ENCODE measurements at regions not wholly inside any gene's neighbourhood (a gene's known extent, or its start where the extent isn't known, plus 50 kb on each side); places are given as distances from the start of the nearest gene placed in this dataset.
"Not testable (repeated sequence)": the region's sequence is repeated elsewhere in the genome, so short reads cannot be mapped to it uniquely, and the experiment has no call there.

DNA sequence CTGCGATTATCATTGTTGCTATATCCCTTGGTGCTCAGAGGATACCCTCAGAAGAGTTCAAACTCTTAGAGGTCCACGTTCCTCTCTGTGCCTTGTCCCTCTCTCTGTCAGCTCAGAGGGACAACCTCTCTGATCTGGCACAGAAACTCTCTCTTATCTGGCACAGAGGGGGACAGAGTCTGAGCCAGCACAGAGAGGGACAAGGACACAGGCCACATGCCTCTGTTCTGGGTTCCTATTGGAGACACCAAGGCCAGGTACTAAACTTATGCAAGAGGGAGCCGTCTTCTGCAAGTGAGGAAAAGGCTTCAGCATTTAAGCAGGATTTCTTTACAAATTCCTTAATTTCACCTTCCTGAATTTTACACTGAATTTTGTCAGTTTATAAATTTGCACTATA, 565.2 kb downstream of the TOX3 start:
- ChIA-PET POLR2A (ENCODE audit: unreplicated experiment) (no interaction called here), CTCF (no interaction called here)
- Histone ChIP-seq H4K20me1 (ENCODE audit: insufficient read depth) (no peaks in the 10 kb centered on the region), H3K36me3 (ENCODE audit: low read depth) (no peaks in the 10 kb centered on the region), H3K9me3 (ENCODE audit: insufficient read depth, low read depth) (no peaks in the 10 kb centered on the region), H3K79me2 (ENCODE audit: low read depth) (no peaks in the 10 kb centered on the region), H2AFZ (no peak overlapping the region), H3F3A (ENCODE audit: insufficient read depth, low read depth) (no peaks in the 10 kb centered on the region), H3K27ac (no peak overlapping the region), H3K27me3 (ENCODE audit: insufficient read depth, low read depth) (no peaks in the 10 kb centered on the region), H3K9me2 (ENCODE audit: insufficient read depth) (no peaks in the 10 kb centered on the region), H3K4me1 (replicated peaks; ENCODE audit: insufficient read depth) (no peaks in the 10 kb centered on the region), H3K4me2 (no peak overlapping the region), H3K4me3 (no peak overlapping the region)
- intact Hi-C loops (cut with micrococcal nuclease; ENCODE audit: unreplicated experiment): no loop called here
- no TSS peak for BruUV-seq (replicated peaks)
- TF ChIP-seq, protein P1, sequence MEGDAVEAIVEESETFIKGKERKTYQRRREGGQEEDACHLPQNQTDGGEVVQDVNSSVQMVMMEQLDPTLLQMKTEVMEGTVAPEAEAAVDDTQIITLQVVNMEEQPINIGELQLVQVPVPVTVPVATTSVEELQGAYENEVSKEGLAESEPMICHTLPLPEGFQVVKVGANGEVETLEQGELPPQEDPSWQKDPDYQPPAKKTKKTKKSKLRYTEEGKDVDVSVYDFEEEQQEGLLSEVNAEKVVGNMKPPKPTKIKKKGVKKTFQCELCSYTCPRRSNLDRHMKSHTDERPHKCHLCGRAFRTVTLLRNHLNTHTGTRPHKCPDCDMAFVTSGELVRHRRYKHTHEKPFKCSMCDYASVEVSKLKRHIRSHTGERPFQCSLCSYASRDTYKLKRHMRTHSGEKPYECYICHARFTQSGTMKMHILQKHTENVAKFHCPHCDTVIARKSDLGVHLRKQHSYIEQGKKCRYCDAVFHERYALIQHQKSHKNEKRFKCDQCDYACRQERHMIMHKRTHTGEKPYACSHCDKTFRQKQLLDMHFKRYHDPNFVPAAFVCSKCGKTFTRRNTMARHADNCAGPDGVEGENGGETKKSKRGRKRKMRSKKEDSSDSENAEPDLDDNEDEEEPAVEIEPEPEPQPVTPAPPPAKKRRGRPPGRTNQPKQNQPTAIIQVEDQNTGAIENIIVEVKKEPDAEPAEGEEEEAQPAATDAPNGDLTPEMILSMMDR (conservative IDR thresholded peaks at IDR 0.05): no peak
- TF ChIP-seq EZH2 (IDR thresholded peaks at IDR 0.05; ENCODE audit: low read depth): no peak
- no peak for DNase-seq

DNA sequence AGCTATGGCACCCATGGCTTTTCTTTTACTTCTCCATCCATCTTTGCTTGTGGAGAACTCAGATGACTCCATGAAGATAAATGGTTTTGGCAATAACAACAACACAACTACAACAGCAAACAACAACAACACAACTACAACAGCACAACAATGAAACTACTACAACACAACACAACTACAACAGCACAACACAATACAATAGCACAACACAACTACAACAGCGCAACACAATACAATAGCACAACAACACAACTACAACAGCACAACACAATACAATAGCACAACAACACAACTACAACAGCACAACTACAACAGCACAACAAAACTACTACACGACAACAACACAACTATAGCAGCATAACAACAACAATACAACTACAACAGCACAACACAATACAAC, 569.4 kb downstream of the TOX3 start:
- H2AFZ ChIP-seq; H3K4me2 ChIP-seq; H3K36me3 ChIP-seq (ENCODE audit: low read depth); H3K9me2 ChIP-seq (ENCODE audit: insufficient read depth); intact Hi-C loops (cut with micrococcal nuclease; ENCODE audit: unreplicated experiment); H3K4me3 ChIP-seq; BruUV-seq (replicated peaks); DNase-seq; POLR2A ChIA-PET (ENCODE audit: unreplicated experiment); H3K4me1 ChIP-seq (replicated peaks; ENCODE audit: insufficient read depth); H3K27me3 ChIP-seq (ENCODE audit: insufficient read depth, low read depth); H3K27ac ChIP-seq; H4K20me1 ChIP-seq (ENCODE audit: insufficient read depth); H3K9me3 ChIP-seq (ENCODE audit: insufficient read depth, low read depth); H3F3A ChIP-seq (ENCODE audit: insufficient read depth, low read depth); H3K79me2 ChIP-seq (ENCODE audit: low read depth); CTCF ChIA-PET: not testable (repeated sequence)

DNA sequence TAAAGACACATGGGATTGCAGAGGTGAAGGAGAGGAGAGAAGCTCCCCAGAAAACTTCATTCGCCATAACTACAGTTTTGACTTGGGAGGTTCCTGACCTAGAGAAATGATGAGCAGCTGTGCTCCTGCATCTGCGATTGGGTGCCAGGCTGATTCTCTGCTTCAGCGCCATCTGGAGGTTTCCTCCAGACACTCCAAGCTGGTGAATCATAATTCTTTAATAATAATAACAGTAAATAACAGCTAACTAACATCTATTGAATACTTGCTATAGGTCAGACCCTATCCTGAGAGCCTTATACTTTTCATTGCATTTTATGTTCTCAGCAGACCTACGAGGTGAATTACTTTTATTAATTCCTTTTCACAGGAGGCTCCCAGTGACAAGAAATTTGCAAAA, 575.8 kb downstream of the TOX3 start:
- intact Hi-C loops (cut with micrococcal nuclease; ENCODE audit: unreplicated experiment): no loop called here
- Histone ChIP-seq H4K20me1 (ENCODE audit: insufficient read depth) (no peaks in the 10 kb centered on the region), H3F3A (ENCODE audit: insufficient read depth, low read depth) (no peaks in the 10 kb centered on the region), H3K36me3 (ENCODE audit: low read depth) (no peaks in the 10 kb centered on the region), H3K9me2 (ENCODE audit: insufficient read depth) (no peaks in the 10 kb centered on the region), H3K27ac (no peak overlapping the region), H3K4me2 (no peak overlapping the region), H2AFZ (no peak overlapping the region), H3K27me3 (ENCODE audit: insufficient read depth, low read depth) (peaks cover 17% of the 10 kb centered on the region; the same call in 1 of the 2 replicates), H3K4me1 (replicated peaks; ENCODE audit: insufficient read depth) (no peaks in the 10 kb centered on the region), H3K9me3 (ENCODE audit: insufficient read depth, low read depth) (no peaks in the 10 kb centered on the region), H3K4me3 (no peak overlapping the region), H3K79me2 (ENCODE audit: low read depth) (no peaks in the 10 kb centered on the region)
- DNase-seq: no peak
- POLR2A ChIA-PET (ENCODE audit: unreplicated experiment): no interaction called here
- TF ChIP-seq, protein P1 (conservative IDR thresholded peaks at IDR 0.05): 0 out of 2 replicates have a peak, but pooled peaks have one; percentile 35
- no peak for TF ChIP-seq EZH2 (IDR thresholded peaks at IDR 0.05; ENCODE audit: low read depth)
- BruUV-seq (replicated peaks): no TSS peak
- CTCF ChIA-PET: no interaction called here

DNA sequence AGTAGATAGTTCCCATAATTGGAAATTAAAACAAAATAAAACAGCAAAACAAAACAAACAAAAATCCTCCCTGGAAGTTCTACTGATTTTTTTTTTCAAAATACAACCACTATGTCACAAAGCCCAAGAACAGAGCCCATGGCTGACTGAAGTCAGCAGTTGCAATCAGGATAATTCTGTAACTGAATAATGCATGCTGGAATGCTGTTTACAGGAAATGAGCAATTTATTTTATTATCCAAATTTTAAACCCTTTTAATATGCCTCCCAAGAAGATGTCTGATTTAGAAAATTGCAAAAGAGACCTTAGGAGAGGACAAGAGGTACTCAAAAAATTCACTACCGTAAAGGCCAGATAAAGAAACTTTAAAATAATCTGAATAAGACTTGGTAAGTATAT, 578.2 kb downstream of the TOX3 start:
- no peak overlapping the region for H2AFZ ChIP-seq
- no peak for TF ChIP-seq EZH2 (IDR thresholded peaks at IDR 0.05; ENCODE audit: low read depth)
- TF ChIP-seq, protein P1 (conservative IDR thresholded peaks at IDR 0.05): no peak
- no peaks in the 10 kb centered on the region for H3F3A ChIP-seq (ENCODE audit: insufficient read depth, low read depth)
- CTCF ChIA-PET: no interaction called here
- no peaks in the 10 kb centered on the region for H3K9me2 ChIP-seq (ENCODE audit: insufficient read depth)
- H3K9me3 ChIP-seq (ENCODE audit: insufficient read depth, low read depth): no peaks in the 10 kb centered on the region
- H3K79me2 ChIP-seq (ENCODE audit: low read depth): no peaks in the 10 kb centered on the region
- no TSS peak for BruUV-seq (replicated peaks)
- intact Hi-C loops (cut with micrococcal nuclease; ENCODE audit: unreplicated experiment): no loop called here
- H3K4me3 ChIP-seq: no peak overlapping the region
- no peak overlapping the region for H3K4me2 ChIP-seq
- no peak overlapping the region for H3K27ac ChIP-seq
- no peaks in the 10 kb centered on the region for H3K36me3 ChIP-seq (ENCODE audit: low read depth)
- H4K20me1 ChIP-seq (ENCODE audit: insufficient read depth): no peaks in the 10 kb centered on the region
- H3K27me3 ChIP-seq (ENCODE audit: insufficient read depth, low read depth): peaks cover 17% of the 10 kb centered on the region; the same call in 1 of the 2 replicates
- no peaks in the 10 kb centered on the region for H3K4me1 ChIP-seq (replicated peaks; ENCODE audit: insufficient read depth)
- POLR2A ChIA-PET (ENCODE audit: unreplicated experiment): no interaction called here
- DNase-seq: no peak
